A549 (cell line): ENCODE measurements at regions not wholly inside any gene's neighbourhood (a gene's known extent, or its start where the extent isn't known, plus 50 kb on each side); places are given as distances from the start of the nearest gene placed in this dataset.

Experiments used
- ATAC-seq, 2 experiments: fragments of 200-7000 bp in 1 of 2; fragments of >200 bp in 1 of 2; cut with Nextera tagmentation in 1 of 2; cut with Tn5 transposase in 1 of 2; 3 replicates each; pipeline versions ENCODE4 v1.8.0 to v1.9.1; 2018 to 2020; ENCODE audit warnings: mild to moderate bottlenecking in 1 of 2, moderate library complexity in 1 of 2
- CTCF ChIA-PET: fragments of 300-600 bp; sonication (Branson Sonifier 250); formaldehyde crosslinking; extraction: SDS; loops from one replicate; lab custom pipeline; 2021; ENCODE audit warnings: antibody characterized with exemption, inconsistent platforms; lab: Yijun Ruan, JAX
- POLR2A ChIA-PET: fragments of 350-600 bp; formaldehyde crosslinking; extraction: SDS; loops from one replicate; lab custom pipeline; 2021; ENCODE audit warnings: antibody characterized with exemption, inconsistent platforms; lab: Yijun Ruan, JAX
- DNase-seq, 2 experiments: peaks; one replicate each; pipeline versions ENCODE4 v3.0.0 to v3.0.0-alpha.2; 2011 to 2016; ENCODE audit warnings: low read depth in 1 of 2, low spot score in 1 of 2
- FAIRE-seq: peaks from 2 replicates; lab custom pipeline; 2011; peaks lifted over from hg19 to GRCh38; lab: Jason Lieb, UNC
- H3K27ac ChIP-seq, 2 experiments: fragments of >200 bp; sonication (Bioruptor Twin); formaldehyde crosslinking; 3 replicates each; pipeline ENCODE4 v1.5.1; 2016 to 2017
- H3K4me1 ChIP-seq: fragments of >200 bp; sonication (Bioruptor Twin); formaldehyde crosslinking; 3 replicates; pipeline ENCODE4 v1.6.1; 2016
- H3K4me2 ChIP-seq: fragments of >200 bp; sonication (Bioruptor Twin); formaldehyde crosslinking; 3 replicates; pipeline ENCODE4 v1.6.1; 2016
- H3K4me3 ChIP-seq: fragments of >200 bp; sonication (Bioruptor Twin); formaldehyde crosslinking; 3 replicates; pipeline ENCODE4 v1.5.1; 2016
- H3K9me3 ChIP-seq: fragments of >200 bp; sonication (Bioruptor Twin); formaldehyde crosslinking; 3 replicates; pipeline ENCODE4 v1.6.1; 2016
- BHLHE40 ChIP-seq: IDR thresholded peaks from 2 replicates; pipeline ENCODE4 v1.6.1; 2012; ENCODE audit warnings: low read depth, low read length, inconsistent platforms
- CEBPB ChIP-seq, 2 experiments: fragments of >200 bp in 1 of 2; sonication (Bioruptor Twin) in 1 of 2; formaldehyde crosslinking in 1 of 2; IDR thresholded peaks; 2 replicates each; pipeline ENCODE4 v1.6.1; 2012 to 2016
- CHD4 ChIP-seq: fragments of 200-600 bp; sonication (generic); IDR thresholded peaks from 2 replicates; pipeline ENCODE4 v1.6.1; 2016; ENCODE audit warnings: antibody characterized with exemption, mild to moderate bottlenecking, borderline replicate concordance
- EHF ChIP-seq: fragments of 250-450 bp; sonication (Bioruptor Pico); IDR thresholded peaks from 2 replicates; pipeline ENCODE4 v1.5.0; 2020; ENCODE audit warnings: mild to moderate bottlenecking
- EHMT2 ChIP-seq: fragments of 200-600 bp; sonication (generic); IDR thresholded peaks from 2 replicates; pipeline ENCODE4 v1.6.1; 2016; ENCODE audit warnings: antibody characterized with exemption, low read depth, mild to moderate bottlenecking, moderate library complexity
- FOSL2 ChIP-seq, 2 experiments: fragments of 450-650 bp in 1 of 2; fragments of >200 bp in 1 of 2; sonication (Bioruptor Twin) in 1 of 2; formaldehyde crosslinking; IDR thresholded peaks; 2 replicates each; pipeline versions ENCODE4 v1.5.0 to v1.6.1; 2016 to 2020; ENCODE audit warnings: mild to moderate bottlenecking in 1 of 2, moderate library complexity in 1 of 2
- FOXS1 ChIP-seq: fragments of 250-450 bp; sonication (Bioruptor Pico); IDR thresholded peaks from 2 replicates; pipeline ENCODE4 v1.5.0; 2020; ENCODE audit warnings: mild to moderate bottlenecking, moderate library complexity
- HEYL ChIP-seq: fragments of 250-450 bp; sonication (Bioruptor Pico); IDR thresholded peaks from 2 replicates; pipeline ENCODE4 v1.8.0; 2021; ENCODE audit warnings: mild to moderate bottlenecking, moderate library complexity
- HOXA7 ChIP-seq: fragments of 250-450 bp; sonication (Bioruptor Pico); IDR thresholded peaks from 2 replicates; pipeline ENCODE4 v1.5.0; 2020; ENCODE audit warnings: mild to moderate bottlenecking, moderate library complexity
- HOXB13 ChIP-seq: fragments of 250-450 bp; sonication (Bioruptor Pico); IDR thresholded peaks from 2 replicates; pipeline ENCODE4 v1.5.0; 2020; ENCODE audit warnings: low read depth, mild to moderate bottlenecking, moderate library complexity
- KDM1A ChIP-seq: fragments of 200-600 bp; sonication (generic); IDR thresholded peaks from 2 replicates; pipeline ENCODE4 v1.6.1; 2016; ENCODE audit warnings: low read depth, mild to moderate bottlenecking
- KDM5A ChIP-seq: fragments of 200-600 bp; sonication (generic); IDR thresholded peaks from 2 replicates; pipeline ENCODE4 v1.6.1; 2016; ENCODE audit warnings: antibody characterized with exemption, mild to moderate bottlenecking
- MAFK ChIP-seq: fragments of 450-650 bp; IDR thresholded peaks from 2 replicates; pipeline ENCODE4 v1.6.1; 2014; ENCODE audit not compliant: partially characterized antibody
- MAZ ChIP-seq: fragments of 150-350 bp; IDR thresholded peaks from 2 replicates; pipeline ENCODE4 v1.6.1; 2014; ENCODE audit warnings: antibody characterized with exemption, low read depth, low read length, borderline replicate concordance
- MYC ChIP-seq: IDR thresholded peaks from 2 replicates; pipeline ENCODE4 v1.6.1; 2012; ENCODE audit warnings: mild to moderate bottlenecking, inconsistent platforms, low read length, improper control_type of control experiment, borderline replicate concordance
- NPAS2 ChIP-seq: fragments of 250-450 bp; sonication (Bioruptor Pico); IDR thresholded peaks from 2 replicates; pipeline ENCODE4 v1.8.0; 2022; ENCODE audit warnings: mild to moderate bottlenecking, moderate library complexity, borderline replicate concordance
- POLR2A ChIP-seq: IDR thresholded peaks from 2 replicates; pipeline ENCODE4 v1.6.1; 2012; ENCODE audit warnings: mild to moderate bottlenecking, low read length
- RFX5 ChIP-seq: fragments of 450-650 bp; IDR thresholded peaks from 2 replicates; pipeline ENCODE4 v1.7.1; 2014; ENCODE audit warnings: antibody characterized with exemption, mild to moderate bottlenecking, moderate library complexity
- SREBF2 ChIP-seq: fragments of 450-650 bp; IDR thresholded peaks from 2 replicates; pipeline ENCODE4 v1.6.1; 2014; ENCODE audit warnings: mild to moderate bottlenecking, moderate library complexity
- TFCP2L1 ChIP-seq: fragments of 250-450 bp; sonication (Bioruptor Pico); IDR thresholded peaks from 2 replicates; pipeline ENCODE4 v1.5.0; 2021; ENCODE audit warnings: mild to moderate bottlenecking
- TP53 ChIP-seq: fragments of 250-450 bp; sonication (Bioruptor Pico); IDR thresholded peaks from 2 replicates; pipeline ENCODE4 v1.5.0; 2021; ENCODE audit warnings: mild to moderate bottlenecking, moderate library complexity
- ZFP36 ChIP-seq: fragments of 450-650 bp; IDR thresholded peaks from 2 replicates; pipeline ENCODE4 v1.6.1; 2014; ENCODE audit warnings: borderline replicate concordance; ENCODE audit not compliant: partially characterized antibody
- ZNF302 ChIP-seq: fragments of 250-450 bp; sonication (Bioruptor Pico); IDR thresholded peaks from 2 replicates; pipeline ENCODE4 v1.9.0; 2021; ENCODE audit warnings: inconsistent platforms, mild to moderate bottlenecking, moderate library complexity
- WGBS: methylation state at CpG from one replicate; pipeline ENCODE4 v1.1.6; 2017; ENCODE audit errors: missing lambda C conversion rate; 5-methylcytosine and 5-hydroxymethylcytosine counted together
- TF ChIP-seq, protein P1 (sequence below): IDR thresholded peaks from 2 replicates; pipeline ENCODE4 v1.6.1; 2012; ENCODE audit warnings: low read depth, borderline replicate concordance
- TF ChIP-seq, protein P2 (sequence below): IDR thresholded peaks from 2 replicates; pipeline ENCODE4 v1.6.1; 2012
- TF ChIP-seq, protein P3 (sequence below): fragments of 250-450 bp; sonication (Bioruptor Pico); IDR thresholded peaks from 2 replicates; pipeline ENCODE4 v1.5.0; 2020; ENCODE audit warnings: low read depth, mild to moderate bottlenecking, moderate library complexity
- TF ChIP-seq, protein P4 (sequence below): fragments of >200 bp; sonication (Bioruptor Twin); formaldehyde crosslinking; IDR thresholded peaks from 3 replicates; pipeline ENCODE4 v1.5.1; 2016
- TF ChIP-seq, protein P5 (sequence below): fragments of >200 bp; sonication (Bioruptor Twin); formaldehyde crosslinking; IDR thresholded peaks from 3 replicates; pipeline ENCODE4 v1.6.1; 2016
- TF ChIP-seq, protein P6 (sequence below): IDR thresholded peaks from 2 replicates; pipeline ENCODE4 v1.6.1; 2012

DNA sequence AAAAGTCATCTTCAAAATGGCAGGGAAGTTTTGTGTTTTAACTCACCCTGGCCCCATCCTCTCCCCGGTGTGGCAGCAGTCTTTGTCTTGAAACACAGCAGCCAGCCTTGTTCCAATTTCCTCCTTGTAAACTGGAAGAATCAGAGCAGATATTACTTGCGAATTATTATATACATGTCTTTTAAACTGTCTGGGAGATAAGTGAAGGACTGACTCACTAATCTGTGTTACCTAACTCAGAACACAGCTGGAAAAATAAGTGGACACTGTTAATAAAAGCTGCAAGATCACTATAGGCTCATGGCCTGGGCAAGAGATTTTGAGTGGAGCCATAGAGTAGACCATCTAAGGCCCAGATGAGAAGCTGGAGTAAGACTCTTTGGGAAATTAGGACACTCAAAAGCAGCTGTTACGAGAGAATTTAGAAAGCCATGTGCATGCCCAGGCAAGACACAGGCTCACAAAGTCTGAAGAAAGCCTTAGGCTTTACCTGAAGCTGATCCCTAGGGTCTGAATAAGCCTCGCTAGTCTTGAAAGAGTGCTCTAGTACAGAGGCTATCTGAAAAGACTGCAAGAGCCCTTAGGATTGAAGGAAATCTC, 233.0 kb upstream of the RAB4A start:
- TF ChIP-seq EHF: no peak
- TF ChIP-seq MAFK: no peak
- TF ChIP-seq, protein P1, sequence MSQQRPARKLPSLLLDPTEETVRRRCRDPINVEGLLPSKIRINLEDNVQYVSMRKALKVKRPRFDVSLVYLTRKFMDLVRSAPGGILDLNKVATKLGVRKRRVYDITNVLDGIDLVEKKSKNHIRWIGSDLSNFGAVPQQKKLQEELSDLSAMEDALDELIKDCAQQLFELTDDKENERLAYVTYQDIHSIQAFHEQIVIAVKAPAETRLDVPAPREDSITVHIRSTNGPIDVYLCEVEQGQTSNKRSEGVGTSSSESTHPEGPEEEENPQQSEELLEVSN: no peak
- TF ChIP-seq ZNF302 (CRISPR knock-in tag): no peak
- TF ChIP-seq BHLHE40: no peak
- TF ChIP-seq NPAS2: no peak
- TF ChIP-seq RFX5: no peak
- TF ChIP-seq, protein P2, sequence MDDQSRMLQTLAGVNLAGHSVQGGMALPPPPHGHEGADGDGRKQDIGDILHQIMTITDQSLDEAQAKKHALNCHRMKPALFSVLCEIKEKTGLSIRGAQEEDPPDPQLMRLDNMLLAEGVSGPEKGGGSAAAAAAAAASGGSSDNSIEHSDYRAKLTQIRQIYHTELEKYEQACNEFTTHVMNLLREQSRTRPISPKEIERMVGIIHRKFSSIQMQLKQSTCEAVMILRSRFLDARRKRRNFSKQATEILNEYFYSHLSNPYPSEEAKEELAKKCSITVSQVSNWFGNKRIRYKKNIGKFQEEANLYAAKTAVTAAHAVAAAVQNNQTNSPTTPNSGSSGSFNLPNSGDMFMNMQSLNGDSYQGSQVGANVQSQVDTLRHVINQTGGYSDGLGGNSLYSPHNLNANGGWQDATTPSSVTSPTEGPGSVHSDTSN: no peak
- TF ChIP-seq MAZ: no peak
- no peak for TF ChIP-seq TP53
- no peak for TF ChIP-seq SREBF2
- TF ChIP-seq, protein P3, sequence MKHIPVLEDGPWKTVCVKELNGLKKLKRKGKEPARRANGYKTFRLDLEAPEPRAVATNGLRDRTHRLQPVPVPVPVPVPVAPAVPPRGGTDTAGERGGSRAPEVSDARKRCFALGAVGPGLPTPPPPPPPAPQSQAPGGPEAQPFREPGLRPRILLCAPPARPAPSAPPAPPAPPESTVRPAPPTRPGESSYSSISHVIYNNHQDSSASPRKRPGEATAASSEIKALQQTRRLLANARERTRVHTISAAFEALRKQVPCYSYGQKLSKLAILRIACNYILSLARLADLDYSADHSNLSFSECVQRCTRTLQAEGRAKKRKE (CRISPR knock-in tag): no peak
- TF ChIP-seq CHD4: no peak
- TF ChIP-seq HOXA7 (CRISPR knock-in tag): no peak
- TF ChIP-seq HEYL: no peak
- no peak for TF ChIP-seq KDM1A
- TF ChIP-seq, protein P4, sequence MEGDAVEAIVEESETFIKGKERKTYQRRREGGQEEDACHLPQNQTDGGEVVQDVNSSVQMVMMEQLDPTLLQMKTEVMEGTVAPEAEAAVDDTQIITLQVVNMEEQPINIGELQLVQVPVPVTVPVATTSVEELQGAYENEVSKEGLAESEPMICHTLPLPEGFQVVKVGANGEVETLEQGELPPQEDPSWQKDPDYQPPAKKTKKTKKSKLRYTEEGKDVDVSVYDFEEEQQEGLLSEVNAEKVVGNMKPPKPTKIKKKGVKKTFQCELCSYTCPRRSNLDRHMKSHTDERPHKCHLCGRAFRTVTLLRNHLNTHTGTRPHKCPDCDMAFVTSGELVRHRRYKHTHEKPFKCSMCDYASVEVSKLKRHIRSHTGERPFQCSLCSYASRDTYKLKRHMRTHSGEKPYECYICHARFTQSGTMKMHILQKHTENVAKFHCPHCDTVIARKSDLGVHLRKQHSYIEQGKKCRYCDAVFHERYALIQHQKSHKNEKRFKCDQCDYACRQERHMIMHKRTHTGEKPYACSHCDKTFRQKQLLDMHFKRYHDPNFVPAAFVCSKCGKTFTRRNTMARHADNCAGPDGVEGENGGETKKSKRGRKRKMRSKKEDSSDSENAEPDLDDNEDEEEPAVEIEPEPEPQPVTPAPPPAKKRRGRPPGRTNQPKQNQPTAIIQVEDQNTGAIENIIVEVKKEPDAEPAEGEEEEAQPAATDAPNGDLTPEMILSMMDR: no peak
- CTCF ChIA-PET: no interaction called here
- Histone ChIP-seq H3K27ac (no peak overlapping the region), H3K4me1 (no peaks in the 10 kb centered on the region), H3K9me3 (no peaks in the 10 kb centered on the region), H3K4me3 (no peak overlapping the region), H3K4me2 (no peak overlapping the region)
- FAIRE-seq (no peak), DNase-seq (no peak), ATAC-seq (no peak)
- POLR2A ChIA-PET: no interaction called here
- WGBS: 87% methylated on average over 4 of the region's 4 CpGs

DNA sequence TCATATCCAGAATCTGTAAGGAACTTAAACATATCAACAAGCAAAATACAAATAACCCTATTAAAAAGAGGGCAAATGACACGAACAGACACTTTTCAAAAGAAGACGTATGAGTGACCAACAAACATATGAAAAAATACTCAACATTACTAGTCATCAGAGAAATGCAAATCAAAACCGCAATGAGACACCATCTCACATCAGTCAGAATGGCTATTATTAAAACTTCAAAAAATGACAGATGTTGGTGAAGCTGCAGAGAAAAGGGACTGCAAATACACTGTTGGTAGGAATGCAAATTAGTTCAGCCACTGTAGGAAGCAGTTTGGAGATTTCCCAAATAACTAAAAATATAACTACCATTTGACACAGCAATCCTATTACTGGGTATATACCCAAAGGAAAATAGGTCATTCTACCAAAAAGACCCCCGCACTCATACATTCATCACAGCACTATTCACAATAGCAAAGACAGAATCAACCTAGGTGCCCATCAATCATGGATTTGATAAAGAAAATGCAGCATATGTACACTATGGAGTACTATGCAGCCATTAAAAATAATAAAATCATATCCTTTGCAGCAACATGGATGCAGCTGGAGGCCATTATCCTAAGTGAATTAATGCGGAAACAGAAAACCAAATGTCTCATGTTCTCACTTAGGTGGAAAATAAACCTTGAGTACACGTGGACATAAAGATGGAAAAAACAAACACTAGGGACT, 230.1 kb upstream of the RAB4A start:
- DNase-seq: no peak
- TF ChIP-seq, protein P5, sequence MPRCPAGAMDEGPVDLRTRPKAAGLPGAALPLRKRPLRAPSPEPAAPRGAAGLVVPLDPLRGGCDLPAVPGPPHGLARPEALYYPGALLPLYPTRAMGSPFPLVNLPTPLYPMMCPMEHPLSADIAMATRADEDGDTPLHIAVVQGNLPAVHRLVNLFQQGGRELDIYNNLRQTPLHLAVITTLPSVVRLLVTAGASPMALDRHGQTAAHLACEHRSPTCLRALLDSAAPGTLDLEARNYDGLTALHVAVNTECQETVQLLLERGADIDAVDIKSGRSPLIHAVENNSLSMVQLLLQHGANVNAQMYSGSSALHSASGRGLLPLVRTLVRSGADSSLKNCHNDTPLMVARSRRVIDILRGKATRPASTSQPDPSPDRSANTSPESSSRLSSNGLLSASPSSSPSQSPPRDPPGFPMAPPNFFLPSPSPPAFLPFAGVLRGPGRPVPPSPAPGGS: no peak
- no peak for TF ChIP-seq KDM5A
- TF ChIP-seq CEBPB (IDR thresholded peaks at IDR 0.05): no peak
- TF ChIP-seq KDM1A: no peak
- TF ChIP-seq POLR2A: no peak
- TF ChIP-seq ZFP36: no peak
- TF ChIP-seq FOSL2 (IDR thresholded peaks at IDR 0.05): no peak
- no peak for TF ChIP-seq FOSL2 (CRISPR knock-in tag; IDR thresholded peaks at IDR 0.05)
- TF ChIP-seq ZNF302 (CRISPR knock-in tag): no peak
- TF ChIP-seq TFCP2L1: no peak
- no peak for TF ChIP-seq FOXS1 (CRISPR knock-in tag)
- no peak for TF ChIP-seq HOXB13 (CRISPR knock-in tag)
- TF ChIP-seq, protein P6, sequence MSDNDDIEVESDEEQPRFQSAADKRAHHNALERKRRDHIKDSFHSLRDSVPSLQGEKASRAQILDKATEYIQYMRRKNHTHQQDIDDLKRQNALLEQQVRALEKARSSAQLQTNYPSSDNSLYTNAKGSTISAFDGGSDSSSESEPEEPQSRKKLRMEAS: no peak
- TF ChIP-seq EHMT2: no peak
- TF ChIP-seq MYC: no peak
- TF ChIP-seq, all 56 proteins: peak for 0
- Histone ChIP-seq H3K27ac (no peak overlapping the region), H3K4me2 (no peak overlapping the region), H3K4me3 (no peak overlapping the region), H3K4me1 (no peaks in the 10 kb centered on the region), H3K9me3 (no peaks in the 10 kb centered on the region)
- 66% methylated on average over 6 of the region's 6 CpGs for WGBS
- no peak for FAIRE-seq
- ChIA-PET CTCF (no interaction called here), POLR2A (no interaction called here)
- no peak for ATAC-seq
